ENCODE measurements at regions not wholly inside any gene's neighbourhood (a gene's known extent, or its start where the extent isn't known, plus 50 kb on each side); places are given as distances from the start of the nearest gene placed in this dataset.
A peak's percentile ranks its signal among the peaks of the same experiment; 100 is the strongest.

GRCh38 chr10:110409926-110410325, 87.8 kb upstream of the DUSP5 start (continued):
- TF ChIP-seq E4F1 (IDR thresholded peaks at IDR 0.05; ENCODE audit: borderline replicate concordance, partially characterized antibody) (no peak), CTCF (IDR thresholded peaks at IDR 0.05 in 2 of 3, conservative IDR thresholded peaks at IDR 0.05 in 1 of 3; ENCODE audit: control insufficient read depth in 2 of 3, extremely low read depth in 1 of 3, insufficient read depth in 1 of 3, low read depth in 3 of 3, low read length in 3 of 3) (no peak), HCFC1 (IDR thresholded peaks at IDR 0.05; ENCODE audit: low read length) (no peak), SUPT20H (IDR thresholded peaks at IDR 0.05; ENCODE audit: borderline replicate concordance, control insufficient read depth, low read depth, low read length) (no peak), BACH1 (IDR thresholded peaks at IDR 0.05; ENCODE audit: borderline replicate concordance) (no peak), BCL3 (IDR thresholded peaks at IDR 0.05; ENCODE audit: borderline replicate concordance, insufficient read depth, low read depth, low read length, poor library complexity, severe bottlenecking) (no peak), BCL11A (IDR thresholded peaks at IDR 0.05; ENCODE audit: low read depth, low read length) (no peak), CBX5 (IDR thresholded peaks at IDR 0.05; ENCODE audit: low read depth) (peak; percentile 43; the same call in 1 of the 2 replicates), SREBF2 (IDR thresholded peaks at IDR 0.05; ENCODE audit: low read length) (no peak), CBFB (IDR thresholded peaks at IDR 0.05; ENCODE audit: low read depth) (0 out of 2 replicates have a peak, but pooled peaks have one; percentile 23), ETV6 (conservative IDR thresholded peaks at IDR 0.05 in 1 of 2, IDR thresholded peaks at IDR 0.05 in 1 of 2; ENCODE audit: borderline replicate concordance in 1 of 2, low read depth in 1 of 2) (no peak), ZNF687 (IDR thresholded peaks at IDR 0.05) (peak; percentile 90), WRNIP1 (IDR thresholded peaks at IDR 0.05; ENCODE audit: borderline replicate concordance, low read depth, low read length) (no peak), RAD51 (IDR thresholded peaks at IDR 0.05) (no peak), ZNF24 (IDR thresholded peaks at IDR 0.05) (no peak), BRCA1 (IDR thresholded peaks at IDR 0.05; ENCODE audit: low read depth, low read length) (no peak), HDGF (IDR thresholded peaks at IDR 0.05) (no peak), SMC3 (IDR thresholded peaks at IDR 0.05; ENCODE audit: borderline replicate concordance, low read length) (peak; percentile 12; the same call in 1 of the 2 replicates), JUNB (IDR thresholded peaks at IDR 0.05) (0 out of 2 replicates have a peak, but pooled peaks have one; percentile 10), MEF2A (IDR thresholded peaks at IDR 0.05; ENCODE audit: insufficient read depth, low read depth, low read length) (no peak), PML (IDR thresholded peaks at IDR 0.05; ENCODE audit: low read length) (no peak), RFX5 (IDR thresholded peaks at IDR 0.05; ENCODE audit: low read depth, low read length) (no peak), SP1 (IDR thresholded peaks at IDR 0.05; ENCODE audit: low read depth, low read length) (no peak)
